H9 (cell line): ENCODE measurements at regions not wholly inside any gene's neighbourhood (a gene's known extent, or its start where the extent isn't known, plus 50 kb on each side); places are given as distances from the start of the nearest gene placed in this dataset.

ENCODE experiments used
- DNase-seq: peaks from one replicate; pipeline ENCODE4 v3.0.0-alpha.2; 2017
- H2AFZ ChIP-seq: one replicate; pipeline ENCODE4 v1.6.1; 2013; ENCODE audit warnings: mild to moderate bottlenecking, low read length, control low read depth, moderate library complexity
- H2AK5ac ChIP-seq: 2 replicates; pipeline ENCODE4 v1.6.1; 2013; ENCODE audit warnings: low read length, control low read depth, mixed read lengths; ENCODE audit not compliant: insufficient read length
- H2BK120ac ChIP-seq: one replicate; pipeline ENCODE4 v1.6.1; 2013; ENCODE audit warnings: low read depth, mild to moderate bottlenecking, low read length, control low read depth, inconsistent platforms; ENCODE audit not compliant: poor library complexity, severe bottlenecking
- H2BK12ac ChIP-seq: 2 replicates; pipeline ENCODE4 v1.6.1; 2013; ENCODE audit warnings: low read length, control low read depth, mixed read lengths, low read depth; ENCODE audit not compliant: insufficient read length
- H2BK15ac ChIP-seq: 2 replicates; pipeline ENCODE4 v1.6.1; 2013; ENCODE audit warnings: low read depth, low read length, control low read depth
- H2BK20ac ChIP-seq: one replicate; pipeline ENCODE4 v1.6.1; 2013; ENCODE audit warnings: low read depth, mild to moderate bottlenecking, low read length, control low read depth, inconsistent platforms; ENCODE audit not compliant: poor library complexity, severe bottlenecking
- H2BK5ac ChIP-seq: 2 replicates; pipeline ENCODE4 v1.6.1; 2013; ENCODE audit warnings: low read length, control low read depth, mixed read lengths; ENCODE audit not compliant: insufficient read length
- H3K14ac ChIP-seq: 2 replicates; pipeline ENCODE4 v1.6.1; 2013; ENCODE audit warnings: low read length, control low read depth; ENCODE audit not compliant: insufficient read depth
- H3K18ac ChIP-seq: 2 replicates; pipeline ENCODE4 v1.6.1; 2013; ENCODE audit warnings: low read depth, mild to moderate bottlenecking, mixed read lengths, low read length, control low read depth; ENCODE audit not compliant: insufficient read length
- H3K23ac ChIP-seq: 2 replicates; pipeline ENCODE4 v1.6.1; 2013; ENCODE audit warnings: low read length, control low read depth, mixed read lengths, low read depth; ENCODE audit not compliant: insufficient read length
- H3K23me2 ChIP-seq: 2 replicates; pipeline ENCODE4 v1.6.1; 2013; ENCODE audit warnings: low read depth, mild to moderate bottlenecking, mixed read lengths, low read length, control low read depth; ENCODE audit not compliant: insufficient read length, poor library complexity, severe bottlenecking
- H3K27ac ChIP-seq: 2 replicates; pipeline ENCODE4 v1.5.1; 2013; ENCODE audit warnings: low read length, control low read depth, mixed read lengths, low read depth; ENCODE audit not compliant: insufficient read length
- H3K27me3 ChIP-seq: 2 replicates; pipeline ENCODE4 v1.6.1; 2013; ENCODE audit warnings: low read length, control low read depth, inconsistent platforms; ENCODE audit not compliant: insufficient read depth
- H3K4ac ChIP-seq: 2 replicates; pipeline ENCODE4 v1.6.1; 2013; ENCODE audit warnings: low read depth, mild to moderate bottlenecking, control low read depth, inconsistent platforms, low read length, moderate library complexity
- H3K4me1 ChIP-seq: 2 replicates; pipeline ENCODE4 v1.6.1; 2013; ENCODE audit warnings: low read length, control low read depth, inconsistent platforms; ENCODE audit not compliant: insufficient read depth
- H3K4me2 ChIP-seq: 2 replicates; pipeline ENCODE4 v1.6.1; 2013; ENCODE audit warnings: low read length, control low read depth, mixed read lengths; ENCODE audit not compliant: insufficient read length, insufficient read depth
- H3K56ac ChIP-seq: 2 replicates; pipeline ENCODE4 v1.6.1; 2013; ENCODE audit warnings: low read depth, mild to moderate bottlenecking, mixed read lengths, low read length, control low read depth; ENCODE audit not compliant: insufficient read length
- H3K79me1 ChIP-seq: 2 replicates; pipeline ENCODE4 v1.6.1; 2013; ENCODE audit warnings: low read depth, mild to moderate bottlenecking, moderate library complexity, low read length, control low read depth, inconsistent platforms; ENCODE audit not compliant: insufficient read depth, poor library complexity, severe bottlenecking
- H3K79me2 ChIP-seq: 2 replicates; pipeline ENCODE4 v1.6.1; 2013; ENCODE audit warnings: low read length, control low read depth, inconsistent platforms; ENCODE audit not compliant: insufficient read depth
- H3K9ac ChIP-seq: 2 replicates; pipeline ENCODE4 v1.6.1; 2013; ENCODE audit warnings: low read length, control low read depth, mixed read lengths; ENCODE audit not compliant: insufficient read length; ENCODE audit errors: extremely low read depth
- H3K9me3 ChIP-seq: one replicate; pipeline ENCODE4 v1.6.1; 2013; ENCODE audit warnings: low read depth, low read length, inconsistent platforms; ENCODE audit not compliant: control insufficient read depth
- H3T11ph ChIP-seq: one replicate; pipeline ENCODE4 v1.6.1; 2013; ENCODE audit warnings: mild to moderate bottlenecking, low read length, control low read depth, inconsistent platforms
- H4K20me1 ChIP-seq: one replicate; pipeline ENCODE4 v1.6.1; 2013; ENCODE audit not compliant: control insufficient read depth, insufficient read length, insufficient read depth
- H4K5ac ChIP-seq: 2 replicates; pipeline ENCODE4 v1.6.1; 2013; ENCODE audit warnings: low read depth, mild to moderate bottlenecking, mixed read lengths, low read length, control low read depth; ENCODE audit not compliant: insufficient read length
- H4K8ac ChIP-seq: replicated peaks from 2 replicates; pipeline ENCODE4 v1.6.1; 2013; ENCODE audit warnings: low read length, control low read depth, mixed read lengths, low read depth; ENCODE audit not compliant: insufficient read length
- H4K91ac ChIP-seq: 2 replicates; pipeline ENCODE4 v1.6.1; 2013; ENCODE audit warnings: low read depth, mild to moderate bottlenecking, moderate library complexity, mixed read lengths, low read length, control low read depth; ENCODE audit not compliant: insufficient read length
- H3K27ac Mint-ChIP-seq, 3 experiments: 2 replicates in 2 of 3; 3 replicates in 1 of 3; pipeline ENCODE4 v1.8.0; 2020 to 2021; ENCODE audit warnings: mixed read lengths in 3 of 3, mild to moderate bottlenecking in 1 of 3, moderate library complexity in 1 of 3
- H3K27me3 Mint-ChIP-seq: 2 replicates; pipeline ENCODE4 v1.8.0; 2021; ENCODE audit warnings: low read depth, mild to moderate bottlenecking, moderate library complexity, mixed read lengths
- H3K36me3 Mint-ChIP-seq, 3 experiments: 2 replicates in 2 of 3; 3 replicates in 1 of 3; pipeline ENCODE4 v1.8.0; 2020 to 2021; ENCODE audit warnings: low read depth in 3 of 3, mixed read lengths in 3 of 3; ENCODE audit not compliant: insufficient read depth in 1 of 3
- H3K4me1 Mint-ChIP-seq, 2 experiments: 2 replicates each; pipeline ENCODE4 v1.8.0; 2020; ENCODE audit warnings: mixed read lengths in 2 of 2
- H3K4me3 Mint-ChIP-seq, 2 experiments: 2 replicates in 1 of 2; 3 replicates in 1 of 2; pipeline ENCODE4 v1.8.0; 2020 to 2021; ENCODE audit warnings: mild to moderate bottlenecking in 2 of 2, mixed read lengths in 2 of 2, moderate library complexity in 1 of 2
- H3K9me3 Mint-ChIP-seq, 2 experiments: 2 replicates in 1 of 2; 3 replicates in 1 of 2; pipeline ENCODE4 v1.8.0; 2020; ENCODE audit warnings: mild to moderate bottlenecking in 2 of 2, mixed read lengths in 2 of 2, moderate library complexity in 1 of 2
- CTCF ChIP-seq: fragments of 200-600 bp; sonication (generic); conservative IDR thresholded peaks from 3 replicates; pipeline ENCODE4 v1.8.0; 2021; ENCODE audit warnings: antibody characterized with exemption, mild to moderate bottlenecking
- WGBS: extraction: QIAGEN DNeasy Blood & Tissue Kit; methylation state at CpG from one replicate; pipeline ENCODE4 v1.1.7; 2013; ENCODE audit warnings: missing lambda C conversion rate, low lambda C conversion rate, mixed read lengths; ENCODE audit not compliant: insufficient read length; ENCODE audit errors: extremely low coverage; 5-methylcytosine and 5-hydroxymethylcytosine counted together

- Histone ChIP-seq H2BK20ac (no peak overlapping the region), H3K23me2 (no peaks in the 10 kb centered on the region), H3K9me3 (no peaks in the 10 kb centered on the region), H3K4me1 (no peaks in the 10 kb centered on the region; the same call in 1 of the 2 replicates), H2BK15ac (no peak overlapping the region), H3K4me2 (no peak overlapping the region), H4K91ac (no peak overlapping the region), H2BK12ac (no peak overlapping the region), H3K14ac (no peak overlapping the region), H3K23ac (no peak overlapping the region), H4K8ac (no peak overlapping the region), H3K4ac (no peak overlapping the region), H3K18ac (no peak overlapping the region), H2BK120ac (no peak overlapping the region), H3T11ph (no peak overlapping the region), H3K56ac (no peak overlapping the region), H3K79me1 (no peaks in the 10 kb centered on the region), H2BK5ac (no peak overlapping the region), H3K79me2 (no peaks in the 10 kb centered on the region), H4K20me1 (no peaks in the 10 kb centered on the region), H3K9ac (no peak overlapping the region), H4K5ac (no peak overlapping the region), H3K27ac (no peak overlapping the region), H2AFZ (no peak overlapping the region), H3K27me3 (no peaks in the 10 kb centered on the region), H2AK5ac (no peak overlapping the region)
- WGBS, result no CpG with 5 or more reads among the region's 2 CpGs
- H3K9me3 Mint-ChIP-seq, result peaks cover 3% of the 10 kb centered on the region in 2 experiments; a peak in 3 of 5 replicates
- peaks cover 19 to 21% of the 10 kb centered on the region in 2 experiments for H3K4me1 Mint-ChIP-seq
- H3K36me3 Mint-ChIP-seq, result peaks cover 0 to 3% (median 0%) of the 10 kb centered on the region in 3 experiments; a peak in 1 of 7 replicates
- DNase-seq, result no peak
- H3K4me3 Mint-ChIP-seq, result no peak overlapping the region
- no peaks in the 10 kb centered on the region for H3K27me3 Mint-ChIP-seq
- no peak overlapping the region for H3K27ac Mint-ChIP-seq
- no peak for TF ChIP-seq CTCF
Measured at GRCh38 chr4:43457866-43458265, 565.4 kb downstream of the GRXCR1 start.
